Rectal smooth muscle tissue (tissue), 1 donor: ENCODE measurements at regions not wholly inside any gene's neighbourhood (a gene's known extent, or its start where the extent isn't known, plus 50 kb on each side); places are given as distances from the start of the nearest gene placed in this dataset.

Source experiments
- H3K27ac ChIP-seq: one replicate; pipeline ENCODE4 v1.7.0; 2013; ENCODE audit warnings: low read depth, low read length, inconsistent platforms
- H3K27me3 ChIP-seq: one replicate; pipeline ENCODE4 v1.7.0; 2013; ENCODE audit warnings: low read length; ENCODE audit not compliant: control insufficient read depth, insufficient read depth
- H3K36me3 ChIP-seq: one replicate; pipeline ENCODE4 v1.7.0; 2013; ENCODE audit warnings: low read length; ENCODE audit not compliant: control insufficient read depth, insufficient read depth
- H3K4me1 ChIP-seq: one replicate; pipeline ENCODE4 v1.7.0; 2013; ENCODE audit warnings: low read length; ENCODE audit not compliant: control insufficient read depth, insufficient read depth
- H3K4me3 ChIP-seq: one replicate; pipeline ENCODE4 v1.7.0; 2013; ENCODE audit warnings: low read length
- H3K9ac ChIP-seq: one replicate; pipeline ENCODE4 v1.7.0; 2013; ENCODE audit warnings: low read length

GRCh38 chr1:24991697-24992096 lies 61.6 kb upstream of the RUNX3 start:
- Histone ChIP-seq H3K36me3 (no peaks in the 10 kb centered on the region), H3K9ac (no peak overlapping the region), H3K4me3 (no peak overlapping the region), H3K4me1 (no peaks in the 10 kb centered on the region), H3K27ac (no peak overlapping the region), H3K27me3 (peaks cover 6% of the 10 kb centered on the region)

DNA sequence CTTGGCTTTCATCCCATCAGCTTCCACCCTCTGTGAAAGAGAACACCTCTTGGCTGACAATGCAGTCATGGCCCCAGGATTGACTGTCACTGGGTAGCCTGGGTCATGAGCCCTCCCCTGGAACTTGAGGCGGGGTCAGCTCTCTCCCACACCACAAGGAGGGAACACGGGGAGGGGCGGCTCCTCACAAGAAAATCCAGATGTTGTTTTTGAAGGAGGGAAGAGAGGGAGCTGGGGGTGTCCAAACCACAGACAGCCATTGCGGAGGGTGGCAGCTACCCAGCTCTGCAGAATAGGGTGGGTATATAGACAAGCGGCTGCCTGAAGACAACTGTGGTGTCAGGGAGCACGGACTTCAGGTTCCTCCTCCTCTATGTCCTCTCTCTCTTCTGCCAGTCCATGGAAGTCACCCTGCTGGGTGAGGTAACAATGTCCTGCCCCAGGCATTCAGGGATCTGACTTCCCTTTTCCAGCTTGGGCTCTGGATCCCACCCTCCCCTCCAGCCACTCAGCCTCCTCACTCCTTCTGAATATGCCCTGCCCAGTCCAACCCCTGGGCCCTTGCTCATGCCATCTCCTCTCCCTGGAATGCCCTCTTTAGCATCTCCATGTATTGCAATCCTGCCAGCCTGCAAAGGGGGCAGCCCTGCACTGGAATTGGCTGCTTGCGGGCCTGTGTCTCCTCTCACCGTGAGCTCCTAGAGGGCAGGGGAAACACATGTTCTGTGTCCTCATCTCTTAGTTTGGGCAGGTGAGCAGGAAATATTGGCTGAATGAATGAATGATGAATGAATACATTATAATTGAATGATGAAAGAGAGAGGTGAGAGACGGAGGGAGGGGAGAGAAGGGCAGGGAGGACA lies 60.9 kb upstream of the RUNX3 start:
- no peaks in the 10 kb centered on the region for H3K4me1 ChIP-seq
- no peaks in the 10 kb centered on the region for H3K36me3 ChIP-seq
- peaks cover 6% of the 10 kb centered on the region for H3K27me3 ChIP-seq
- no peak overlapping the region for H3K27ac ChIP-seq
- H3K9ac ChIP-seq: no peak overlapping the region
- no peak overlapping the region for H3K4me3 ChIP-seq

DNA sequence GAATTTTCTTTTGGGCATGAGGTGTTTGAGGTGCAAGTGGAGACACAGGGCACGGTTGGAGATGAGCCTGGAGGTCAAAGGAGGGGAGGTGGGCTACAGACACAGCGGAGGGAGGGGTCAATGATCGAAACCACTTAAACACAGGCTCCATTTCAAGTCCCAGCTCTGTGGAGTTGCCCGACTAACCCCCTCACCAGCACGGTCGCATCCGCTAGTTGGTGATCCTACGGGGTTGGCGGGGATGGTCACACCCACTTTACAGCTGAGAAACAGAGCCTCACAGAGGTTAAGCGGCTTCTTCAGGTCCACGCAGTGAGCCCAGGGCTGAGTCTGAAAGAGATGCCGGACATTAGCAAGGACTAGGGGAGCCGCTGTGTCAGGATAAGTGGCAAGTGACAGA lies 60.1 kb upstream of the RUNX3 start:
- Histone ChIP-seq H3K27ac (no peak overlapping the region), H3K36me3 (no peaks in the 10 kb centered on the region), H3K4me1 (no peaks in the 10 kb centered on the region), H3K27me3 (peaks cover 6% of the 10 kb centered on the region), H3K9ac (no peak overlapping the region), H3K4me3 (no peak overlapping the region)

DNA sequence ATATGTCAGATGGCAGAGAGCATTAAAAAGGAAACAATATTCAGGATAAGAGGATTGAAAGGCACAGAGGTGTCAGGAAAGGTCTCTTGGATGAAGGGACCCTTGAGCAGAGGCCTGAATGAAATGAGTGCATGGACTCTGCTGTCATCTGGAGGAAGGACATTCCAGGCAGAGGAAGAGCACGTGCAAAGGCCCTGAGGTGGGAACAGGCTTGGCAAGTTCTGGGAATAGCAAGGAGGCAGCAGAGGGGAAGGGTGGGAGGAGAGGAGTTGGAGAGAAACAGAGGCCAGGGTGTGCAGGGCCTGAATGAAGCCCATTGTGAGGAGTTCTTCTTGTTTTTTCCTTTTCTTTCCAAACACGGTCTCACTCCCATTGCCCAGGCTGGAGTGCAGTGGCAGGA lies 59.0 kb upstream of the RUNX3 start:
- peaks cover 6% of the 10 kb centered on the region for H3K27me3 ChIP-seq
- H3K27ac ChIP-seq: no peak overlapping the region
- H3K9ac ChIP-seq: peak overlapping the region; percentile 19
- H3K4me1 ChIP-seq: no peaks in the 10 kb centered on the region
- no peak overlapping the region for H3K4me3 ChIP-seq
- H3K36me3 ChIP-seq: no peaks in the 10 kb centered on the region

DNA sequence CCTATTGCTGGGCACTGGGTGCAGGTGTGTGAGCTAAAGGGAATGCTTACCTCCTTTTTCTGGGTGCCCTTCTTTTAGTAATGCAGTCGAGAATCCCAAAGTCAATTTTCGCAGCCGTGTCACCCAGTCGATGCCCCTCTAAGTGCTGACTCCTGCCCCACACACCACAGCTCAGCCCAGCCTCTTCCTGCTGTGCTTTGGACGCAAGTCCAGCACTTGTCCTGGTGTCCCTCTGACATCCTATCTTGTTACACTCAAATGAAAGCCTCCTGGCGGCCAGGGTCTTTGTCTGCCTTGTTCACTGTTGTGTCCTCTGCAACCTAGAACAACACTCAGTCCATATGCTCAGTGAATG lies 58.5 kb upstream of the RUNX3 start:
- Histone ChIP-seq H3K4me3 (no peak overlapping the region), H3K27ac (no peak overlapping the region), H3K27me3 (peaks cover 6% of the 10 kb centered on the region), H3K4me1 (no peaks in the 10 kb centered on the region), H3K9ac (no peak overlapping the region), H3K36me3 (no peaks in the 10 kb centered on the region)

- Histone ChIP-seq H3K27me3 (peaks cover 6% of the 10 kb centered on the region), H3K4me1 (no peaks in the 10 kb centered on the region), H3K9ac (no peak overlapping the region)
These were observed 57.9 kb upstream of the RUNX3 start for GRCh38 chr1:24987875-24988557.

GRCh38 chr1:24987424-24987823 lies 57.3 kb upstream of the RUNX3 start:
- peaks cover 6% of the 10 kb centered on the region for H3K27me3 ChIP-seq
- H3K4me3 ChIP-seq: no peak overlapping the region
- no peaks in the 10 kb centered on the region for H3K4me1 ChIP-seq
- H3K9ac ChIP-seq: no peak overlapping the region
- no peaks in the 10 kb centered on the region for H3K36me3 ChIP-seq
- no peak overlapping the region for H3K27ac ChIP-seq

More at GRCh38 chr1:24987875-24988557, 57.9 kb upstream of the RUNX3 start:
- Histone ChIP-seq H3K4me3 (no peak overlapping the region), H3K27ac (no peak overlapping the region), H3K36me3 (no peaks in the 10 kb centered on the region)

DNA sequence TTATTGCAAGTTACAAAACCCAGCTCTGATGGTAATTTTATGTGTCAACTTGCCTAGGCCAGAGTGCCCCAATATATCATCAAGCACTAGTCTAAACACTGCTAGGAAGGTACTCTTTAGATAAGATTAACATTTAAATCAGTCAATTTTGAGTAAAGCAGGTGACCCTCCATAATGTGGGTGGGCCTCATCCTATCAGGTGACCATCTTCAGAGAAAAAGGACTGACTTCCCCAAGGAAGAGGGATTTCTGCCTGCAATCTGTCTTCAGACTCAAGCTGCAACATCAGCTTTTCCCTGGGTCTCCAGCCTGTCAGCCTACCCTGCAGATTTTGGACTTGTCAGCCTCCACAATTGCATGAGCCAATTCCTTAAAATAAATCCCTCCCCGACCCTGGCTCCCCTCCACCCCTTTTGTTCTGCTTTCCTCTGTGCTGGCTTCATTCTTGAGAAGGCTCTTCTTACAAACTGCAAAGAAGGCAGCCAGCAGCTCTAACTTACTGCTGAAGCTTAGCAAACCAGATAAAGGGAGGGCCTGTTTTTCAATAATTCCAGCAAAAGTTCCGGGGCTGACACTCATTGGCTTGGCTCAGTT lies 56.4 kb upstream of the RUNX3 start:
- Histone ChIP-seq H3K4me1 (no peaks in the 10 kb centered on the region), H3K27ac (no peak overlapping the region), H3K9ac (no peak overlapping the region), H3K4me3 (no peak overlapping the region), H3K27me3 (peaks cover 3% of the 10 kb centered on the region), H3K36me3 (no peaks in the 10 kb centered on the region)

DNA sequence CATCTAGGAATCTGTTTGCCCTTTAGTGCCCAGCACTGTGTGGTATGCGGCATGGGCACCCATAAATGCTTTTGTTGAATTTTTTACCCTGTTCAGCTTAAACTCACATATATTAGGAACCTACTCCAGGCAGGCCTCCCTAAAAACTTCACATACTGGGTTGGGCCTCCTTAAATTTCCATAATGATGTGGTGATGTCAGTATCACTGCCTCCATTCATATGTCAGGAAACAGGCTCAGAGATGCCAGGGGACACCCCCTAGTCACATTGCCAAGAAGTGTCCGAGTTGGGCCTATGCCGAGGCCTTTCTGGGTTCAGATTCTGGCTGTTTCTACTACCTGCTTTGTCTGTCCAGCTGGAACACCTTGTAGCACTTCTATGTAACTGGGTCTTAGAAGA lies 55.7 kb upstream of the RUNX3 start:
- H3K4me1 ChIP-seq: no peaks in the 10 kb centered on the region
- H3K27me3 ChIP-seq: peaks cover 3% of the 10 kb centered on the region
- no peak overlapping the region for H3K4me3 ChIP-seq
- no peaks in the 10 kb centered on the region for H3K36me3 ChIP-seq
- H3K27ac ChIP-seq: no peak overlapping the region
- H3K9ac ChIP-seq: no peak overlapping the region

DNA sequence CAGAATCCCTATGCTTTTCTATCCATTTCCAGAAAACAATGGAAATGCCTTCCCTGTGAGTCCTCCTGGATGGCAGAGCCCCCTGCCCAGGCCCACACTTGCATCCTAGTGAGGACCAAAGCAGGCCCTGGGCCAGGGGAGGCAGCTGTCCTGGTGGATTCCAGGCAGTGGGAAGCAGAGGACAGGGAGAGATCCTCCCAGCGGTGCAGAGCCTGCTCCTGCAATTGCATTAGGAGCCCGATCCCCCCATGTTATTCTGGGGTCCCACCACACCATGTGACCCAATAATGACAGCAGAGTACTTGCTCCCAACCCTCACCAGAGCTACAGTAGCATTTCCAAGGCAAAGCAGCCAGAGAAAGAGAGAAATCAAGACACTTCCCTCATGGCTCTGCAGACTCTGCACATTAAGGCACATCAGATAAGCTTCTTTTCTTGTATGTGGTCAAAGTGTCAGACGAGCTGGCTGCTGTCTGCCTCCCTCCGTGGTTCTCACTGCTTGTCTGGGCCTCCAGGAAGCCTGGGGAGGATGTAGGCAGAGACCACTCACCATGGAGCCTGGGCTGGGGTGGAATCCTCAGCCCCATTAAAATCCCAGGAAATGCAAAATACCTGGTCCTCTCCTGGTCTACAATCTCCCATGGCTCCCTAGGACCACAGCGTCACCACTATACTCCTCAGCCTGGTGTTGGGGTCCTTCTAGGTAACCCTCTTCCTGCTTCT lies 54.9 kb upstream of the RUNX3 start:
- Histone ChIP-seq H3K4me3 (no peak overlapping the region), H3K36me3 (no peaks in the 10 kb centered on the region), H3K4me1 (no peaks in the 10 kb centered on the region), H3K27me3 (peaks cover 3% of the 10 kb centered on the region), H3K27ac (no peak overlapping the region), H3K9ac (no peak overlapping the region)

DNA sequence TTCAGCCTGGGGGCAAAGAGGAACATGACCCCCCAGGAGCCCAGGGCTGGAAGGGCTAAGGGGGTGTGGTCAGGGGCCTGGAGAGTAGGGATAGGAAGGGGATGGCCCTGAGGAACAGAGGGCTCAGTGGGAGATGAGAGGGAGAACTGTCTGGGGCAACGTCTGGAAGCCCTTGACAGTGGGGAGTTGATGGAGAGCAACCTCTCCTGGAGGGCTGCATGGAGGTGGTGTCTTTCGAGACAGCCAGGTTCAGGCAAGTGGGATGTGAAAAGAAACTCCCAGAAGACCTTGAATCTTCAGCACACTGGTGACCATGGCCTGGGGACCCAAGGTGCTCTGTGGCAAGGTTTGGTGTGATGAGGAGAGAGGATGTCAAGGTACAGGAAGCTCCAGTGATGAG lies 54.2 kb upstream of the RUNX3 start:
- no peaks in the 10 kb centered on the region for H3K4me1 ChIP-seq
- H3K27me3 ChIP-seq: no peaks in the 10 kb centered on the region
- no peak overlapping the region for H3K9ac ChIP-seq
- H3K4me3 ChIP-seq: no peak overlapping the region
- H3K36me3 ChIP-seq: no peaks in the 10 kb centered on the region
- H3K27ac ChIP-seq: no peak overlapping the region

DNA sequence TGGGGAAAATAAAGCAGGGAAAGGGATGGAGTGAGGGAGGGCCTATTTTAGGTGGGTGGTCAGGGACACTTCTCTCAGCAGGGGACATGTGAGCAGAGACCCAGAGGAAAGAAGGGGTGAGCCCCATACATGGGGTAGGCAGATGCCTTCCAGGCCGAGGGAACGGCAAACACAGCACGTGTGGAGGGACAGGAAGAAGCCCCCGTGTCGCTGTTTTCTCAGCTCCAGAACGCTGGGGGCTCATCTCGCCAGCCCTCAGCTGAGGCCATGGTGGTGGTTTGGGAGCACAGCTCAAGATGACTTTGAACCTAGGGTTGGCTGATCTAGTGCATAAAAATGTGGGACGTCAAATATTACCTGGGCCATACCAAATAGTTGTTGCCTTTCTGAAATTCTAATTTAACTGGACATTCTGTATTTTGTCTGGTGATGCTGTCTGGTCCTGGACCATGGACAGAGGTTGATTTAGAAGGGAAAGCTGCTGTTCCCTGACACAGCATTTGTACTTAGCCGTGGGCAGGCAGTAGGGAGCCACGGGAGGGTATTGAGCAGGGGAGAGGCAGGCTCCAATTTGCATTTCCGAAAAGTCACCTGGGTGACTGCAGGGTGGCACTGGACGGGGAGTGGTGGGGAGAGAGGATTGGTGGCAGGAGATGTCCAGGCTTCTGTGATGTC lies 53.1 kb upstream of the RUNX3 start:
- no peak overlapping the region for H3K9ac ChIP-seq
- no peak overlapping the region for H3K4me3 ChIP-seq
- no peaks in the 10 kb centered on the region for H3K36me3 ChIP-seq
- H3K4me1 ChIP-seq: no peaks in the 10 kb centered on the region
- H3K27me3 ChIP-seq: no peaks in the 10 kb centered on the region
- H3K27ac ChIP-seq: no peak overlapping the region
